NCI-H2081 (cell line): ENCODE measurements at regions not wholly inside any gene's neighbourhood (a gene's known extent, or its start where the extent isn't known, plus 50 kb on each side); places are given as distances from the start of the nearest gene placed in this dataset.
"Not testable (repeated sequence)": the region's sequence is repeated elsewhere in the genome, so short reads cannot be mapped to it uniquely, and the experiment has no call there.

Experiments used
- DNase-seq, 2 experiments: peaks; one replicate each; lab custom pipeline; 2025; lab: John Stamatoyannopoulos, UW

- DNase-seq: no peak
These were observed 57.9 kb downstream of the HINT1 start for GRCh38 chr5:131107128-131107527.

- no peak for DNase-seq
These were observed 60.8 kb downstream of the HINT1 start for GRCh38 chr5:131104169-131104808.

- DNase-seq: no peak
These were observed 68.0 kb downstream of the HINT1 start for GRCh38 chr5:131096774-131097710.

GRCh38 chr5:131095561-131095960 is 69.5 kb downstream of the HINT1 start:
- not testable (repeated sequence) for DNase-seq

- no peak for DNase-seq
These were observed 80.6 kb downstream of the HINT1 start for GRCh38 chr5:131084436-131084835.

GRCh38 chr5:131081913-131082488 is 83.1 kb downstream of the HINT1 start:
- DNase-seq: no peak

GRCh38 chr5:131081374-131081773 is 83.7 kb downstream of the HINT1 start:
- no peak for DNase-seq

- no peak for DNase-seq
These were observed 85.8 kb downstream of the HINT1 start for GRCh38 chr5:131079232-131079631.

- DNase-seq: no peak
These were observed 96.0 kb downstream of the HINT1 start for GRCh38 chr5:131068893-131069643.

- DNase-seq: no peak
These were observed 97.0 kb downstream of the HINT1 start for GRCh38 chr5:131068076-131068475.

- no peak for DNase-seq
These were observed 97.4 kb downstream of the HINT1 start for GRCh38 chr5:131067636-131068035.

- DNase-seq: no peak
These were observed 100.2 kb downstream of the HINT1 start for GRCh38 chr5:131064669-131065371.

- no peak for DNase-seq
These were observed 122.9 kb downstream of the HINT1 start for GRCh38 chr5:131042021-131042789.

- DNase-seq: no peak
These were observed 141.6 kb downstream of the HINT1 start for GRCh38 chr5:131023498-131023865.

- DNase-seq: no peak
These were observed 142.1 kb downstream of the HINT1 start for GRCh38 chr5:131022811-131023497.

- DNase-seq: no peak
These were observed 143.4 kb downstream of the HINT1 start for GRCh38 chr5:131021646-131022045.

- DNase-seq: no peak
These were observed 145.3 kb downstream of the HINT1 start for GRCh38 chr5:131019601-131020315.

- DNase-seq: no peak
These were observed 145.9 kb downstream of the HINT1 start for GRCh38 chr5:131019111-131019510.

GRCh38 chr5:131008329-131008728 is 156.7 kb downstream of the HINT1 start:
- DNase-seq: no peak
